ENCODE measurements at regions not wholly inside any gene's neighbourhood (a gene's known extent, or its start where the extent isn't known, plus 50 kb on each side); places are given as distances from the start of the nearest gene placed in this dataset.
"Not testable (repeated sequence)": the region's sequence is repeated elsewhere in the genome, so short reads cannot be mapped to it uniquely, and the experiment has no call there.

DNA sequence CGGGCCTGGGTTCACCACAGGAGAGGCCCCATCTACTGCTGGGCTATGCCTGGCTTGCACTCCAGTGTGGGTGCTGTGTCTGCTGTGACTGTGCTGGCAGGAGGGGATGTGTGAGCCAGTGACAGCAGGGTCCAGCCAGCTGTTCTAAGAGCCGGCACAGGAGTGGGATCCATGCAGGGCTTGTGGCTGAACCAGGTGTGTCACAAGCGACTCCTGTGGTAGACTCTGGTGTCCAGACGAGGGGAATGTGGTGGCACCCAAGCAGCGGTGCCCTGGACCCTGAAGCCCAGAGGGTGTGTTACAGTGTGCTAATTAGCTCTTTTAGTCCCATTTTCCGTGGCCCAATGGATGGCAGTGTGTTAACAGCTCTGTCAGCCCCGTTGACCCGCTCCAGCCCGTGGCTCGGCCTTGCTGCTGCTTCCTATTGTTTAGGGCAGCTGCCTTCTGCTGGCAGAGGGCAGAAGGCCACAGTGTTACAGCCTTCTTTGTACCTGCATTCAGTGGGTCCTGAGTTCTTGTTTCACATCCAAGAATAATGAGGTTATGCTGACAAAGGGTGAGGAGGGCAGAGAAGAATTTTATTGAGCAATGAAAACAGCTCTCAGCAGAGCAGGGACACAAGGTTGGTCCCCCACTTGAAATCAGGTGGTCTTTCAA, 78.5 kb upstream of the RNU6-1 start:
- DNase-seq (ENCODE audit: low read depth), result no peak

DNA sequence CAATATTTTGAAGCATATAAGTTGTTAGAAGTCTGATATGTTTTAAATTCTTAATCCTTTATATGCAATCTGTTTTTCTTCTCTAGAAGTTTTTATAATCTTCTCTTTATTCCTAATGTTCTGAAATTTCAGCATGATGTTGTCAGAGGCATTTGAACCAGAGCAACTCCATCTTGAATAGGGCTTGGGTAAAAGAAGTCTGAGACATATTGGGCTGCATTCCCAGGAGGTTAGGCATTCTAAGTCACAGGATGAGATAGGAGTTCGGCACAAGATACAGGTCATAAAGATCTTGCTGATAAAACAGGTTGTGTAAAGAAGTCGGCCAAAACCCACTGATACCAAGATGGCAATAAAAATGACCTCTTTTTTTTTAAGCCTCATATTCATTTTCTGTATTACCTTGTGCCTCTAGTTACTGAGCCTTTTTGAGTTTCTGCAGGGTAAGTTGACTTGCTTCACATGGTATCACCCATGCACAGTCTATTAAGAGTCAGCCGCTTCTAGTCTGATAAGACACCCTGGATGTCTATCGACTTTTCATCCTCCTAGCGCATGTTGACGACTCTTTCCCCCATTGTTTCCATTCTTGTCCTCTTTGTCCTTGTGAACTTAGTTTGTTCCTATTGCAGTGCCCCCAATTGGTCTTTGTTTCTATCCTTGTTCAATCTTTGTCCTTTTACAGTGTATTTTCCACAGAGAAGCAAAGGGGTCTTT, 80.8 kb upstream of the RNU6-1 start:
- no peak for DNase-seq (ENCODE audit: low read depth)

GRCh38 chr15:67922106-67922675, 82.3 kb upstream of the RNU6-1 start:
- DNase-seq (ENCODE audit: low read depth), result no peak

GRCh38 chr15:67922971-67923945, 83.4 kb upstream of the RNU6-1 start:
- no peak for DNase-seq (ENCODE audit: low read depth)

DNA sequence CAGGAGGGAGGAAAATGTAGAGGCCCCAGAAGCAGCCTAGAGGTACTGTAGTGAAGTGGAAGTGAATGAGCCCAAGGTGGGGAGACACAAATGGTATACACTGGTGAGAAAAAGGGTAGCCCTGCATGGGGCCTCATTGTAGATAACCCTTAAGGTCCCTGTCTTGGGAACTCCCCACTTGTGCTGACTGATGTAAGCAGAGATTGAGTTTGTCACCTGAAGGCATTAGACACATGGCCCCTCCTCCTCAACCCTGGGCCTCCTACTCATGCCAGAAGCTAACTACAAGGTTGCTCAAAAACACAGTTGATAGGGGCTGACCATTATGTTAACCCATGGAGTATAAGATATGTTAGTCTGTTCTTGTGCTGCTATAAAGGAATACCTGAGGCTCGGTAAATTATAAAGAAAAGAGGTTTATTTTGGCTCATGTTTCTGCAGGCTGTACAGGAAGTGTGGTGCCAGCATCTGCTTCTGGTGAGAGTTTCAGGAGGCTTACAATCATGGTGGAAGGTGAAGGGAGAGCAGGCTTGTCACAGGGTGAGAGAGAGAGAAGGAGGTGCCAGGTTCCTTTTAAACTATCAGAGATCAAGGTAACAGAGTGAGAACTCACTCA, 84.6 kb upstream of the RNU6-1 start:
- no peak for DNase-seq (ENCODE audit: low read depth)

DNA sequence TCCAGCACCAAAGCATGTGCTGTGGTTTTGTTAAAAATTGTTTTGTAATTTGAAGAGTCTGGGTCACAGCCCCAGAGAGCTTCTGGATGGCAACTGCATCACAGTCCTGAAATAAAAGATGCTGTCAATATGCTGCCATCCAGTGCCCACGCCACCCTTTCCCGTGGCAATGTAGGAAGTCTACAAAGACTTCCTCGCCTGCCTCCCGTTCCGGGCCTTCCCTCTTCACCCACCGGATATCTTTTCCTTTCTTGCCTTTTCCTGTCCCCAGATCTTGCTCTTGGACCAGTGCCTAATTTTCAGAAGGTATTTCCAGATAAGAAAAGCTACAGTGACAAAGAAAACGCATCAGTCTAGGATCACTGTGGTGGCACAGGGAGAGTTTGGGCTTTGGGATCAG, 85.3 kb upstream of the RNU6-1 start:
- no peak for DNase-seq (ENCODE audit: low read depth)

- DNase-seq (ENCODE audit: low read depth), result peak; percentile 96
Measured at GRCh38 chr15:67927501-67928168, 87.8 kb upstream of the RNU6-1 start.

GRCh38 chr15:67928666-67929065, 88.8 kb upstream of the RNU6-1 start:
- DNase-seq (ENCODE audit: low read depth), result no peak

DNA sequence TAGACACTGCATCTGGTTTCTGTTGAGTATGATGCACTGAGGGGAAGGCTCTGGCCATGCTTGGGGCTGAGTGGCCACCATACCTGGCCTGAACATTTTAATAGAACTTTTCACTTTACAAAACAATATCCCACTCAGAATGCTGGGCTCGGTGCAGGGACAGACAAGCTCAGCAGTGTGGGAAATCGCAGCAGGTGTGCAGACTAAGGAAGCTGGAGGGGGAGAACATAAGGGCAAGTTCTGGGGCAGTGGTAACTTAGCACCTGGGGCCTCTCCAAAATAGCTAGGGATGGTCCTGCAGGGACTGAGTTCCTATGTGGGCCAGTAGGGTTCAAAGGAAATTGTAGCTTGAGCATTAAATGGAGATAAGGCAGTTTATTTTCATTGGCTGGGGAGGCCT, 90.9 kb upstream of the RNU6-1 start:
- DNase-seq (ENCODE audit: low read depth), result no peak

DNA sequence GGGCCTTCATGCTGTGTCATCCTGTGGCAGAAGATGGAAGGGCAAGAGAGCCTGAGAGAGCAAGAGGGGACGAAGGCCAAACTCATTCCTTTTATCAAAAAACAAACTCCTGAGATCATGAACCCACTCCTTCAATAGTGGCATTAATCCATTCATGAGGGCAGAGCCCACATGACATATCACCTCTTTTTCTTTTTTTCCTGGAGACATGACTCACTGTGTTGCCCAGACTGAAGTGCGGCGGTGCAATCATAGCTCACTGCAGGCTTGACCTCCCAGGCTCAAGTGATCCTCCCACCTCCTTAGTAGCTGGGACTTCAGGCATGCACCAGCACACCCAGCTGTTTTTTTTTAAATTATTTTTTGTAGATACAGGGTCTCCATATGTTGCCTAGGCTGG, 92.0 kb upstream of the RNU6-1 start:
- DNase-seq (ENCODE audit: low read depth), result no peak

DNA sequence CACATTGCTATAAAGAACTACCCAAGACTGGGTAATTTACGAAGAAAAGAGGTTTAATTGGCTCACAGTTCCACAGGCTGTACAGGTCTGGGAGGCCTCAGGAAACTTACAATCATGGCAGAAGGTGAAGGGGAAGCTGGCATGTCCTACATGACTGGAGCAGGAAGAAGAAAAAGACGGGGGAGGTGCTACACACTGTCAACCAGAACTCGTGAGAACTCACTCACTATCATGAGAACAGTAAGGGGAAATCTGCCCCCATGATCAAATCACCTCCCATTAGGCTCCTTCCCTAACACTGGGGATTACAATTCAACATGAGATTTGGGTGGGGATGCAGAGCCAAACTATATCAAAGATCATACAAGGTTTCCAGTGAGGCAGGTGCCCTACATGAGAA, 94.3 kb upstream of the RNU6-1 start:
- DNase-seq (ENCODE audit: low read depth), result not testable (repeated sequence)

DNA sequence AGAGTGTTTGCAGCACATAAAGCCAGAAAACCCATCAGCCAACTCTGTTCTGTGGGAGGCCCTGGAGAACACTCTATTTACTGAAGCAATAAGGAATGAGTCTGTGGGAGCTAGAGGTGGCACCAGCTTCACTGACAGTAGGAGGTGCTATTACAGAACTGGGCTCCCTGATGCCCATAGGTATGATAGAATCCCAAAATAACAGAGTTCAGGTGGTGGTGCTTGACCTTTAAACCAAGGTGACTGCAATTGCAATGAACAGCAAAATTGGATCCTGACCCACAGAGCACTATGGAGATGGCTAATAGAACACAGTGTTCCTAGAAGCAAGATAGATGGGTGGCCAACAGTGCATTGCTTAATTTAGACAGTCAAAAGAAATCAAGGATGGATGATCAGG, 95.4 kb upstream of the RNU6-1 start:
- DNase-seq (ENCODE audit: low read depth), result no peak

GRCh38 chr15:67936258-67936657, 96.4 kb upstream of the RNU6-1 start:
- no peak for DNase-seq (ENCODE audit: low read depth)

GRCh38 chr15:67937153-67937761, 97.4 kb upstream of the RNU6-1 start:
- peak; percentile 54 for DNase-seq (ENCODE audit: low read depth)

- not testable (repeated sequence) for DNase-seq (ENCODE audit: low read depth)
Measured at GRCh38 chr15:67939179-67939578, 99.3 kb upstream of the RNU6-1 start.

DNA sequence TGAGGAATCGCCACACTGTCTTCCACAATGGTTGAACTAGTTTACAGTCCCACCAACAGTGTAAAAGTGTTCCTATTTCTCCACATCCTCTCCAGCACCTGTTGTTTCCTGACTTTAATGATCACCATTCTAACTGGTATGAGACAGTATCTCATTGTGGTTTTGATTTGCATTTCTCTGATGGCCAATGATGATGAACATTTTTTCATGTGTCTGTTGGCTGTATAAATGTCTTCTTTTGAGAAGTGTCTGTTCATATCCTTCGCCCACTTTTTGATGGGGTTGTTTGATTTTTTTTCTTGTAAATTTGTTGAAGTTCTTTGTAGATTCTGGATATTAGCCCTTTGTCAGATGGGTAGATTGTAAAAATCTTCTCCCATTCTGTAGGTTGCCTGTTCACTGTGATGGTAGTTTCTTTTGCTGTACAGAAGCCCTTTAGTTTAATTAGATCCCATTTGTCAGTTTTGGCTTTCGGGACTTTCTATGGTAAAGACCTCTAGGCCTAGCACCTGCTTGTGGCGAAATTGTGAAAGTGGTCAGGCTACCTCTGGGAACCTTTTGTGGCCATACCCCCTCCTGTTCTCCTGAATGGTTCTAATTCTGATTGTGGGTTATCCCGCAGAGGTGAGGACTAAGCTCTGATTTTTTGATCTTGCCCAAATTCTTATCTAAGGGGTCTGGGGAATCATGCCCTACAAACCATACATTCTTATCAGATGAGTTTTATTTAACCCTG, 99.9 kb upstream of the RNU6-1 start:
- DNase-seq (ENCODE audit: low read depth), result not testable (repeated sequence)

DNA sequence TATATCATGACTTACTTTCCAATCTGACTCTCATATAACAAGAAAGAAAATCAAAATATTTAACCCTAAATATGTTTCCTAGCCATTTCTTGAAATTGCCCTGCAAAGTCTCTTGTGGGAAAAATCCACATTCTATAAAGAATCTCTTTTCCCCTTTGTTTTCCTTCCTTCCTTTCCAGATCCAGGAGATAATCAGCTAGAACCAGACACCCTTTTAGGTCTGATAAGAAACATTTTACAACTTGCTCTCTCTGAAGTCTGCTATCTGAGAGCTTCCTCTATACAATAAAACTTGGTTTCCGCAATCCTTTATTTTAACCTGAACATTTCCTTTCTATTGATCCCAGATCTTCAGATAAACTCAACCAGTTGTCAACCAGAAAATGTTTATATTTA, 100.5 kb upstream of the RNU6-1 start:
- DNase-seq (ENCODE audit: low read depth), result no peak

- DNase-seq (ENCODE audit: low read depth), result peak; percentile 59
Measured at GRCh38 chr15:67941648-67942310, 101.9 kb upstream of the RNU6-1 start.

- DNase-seq (ENCODE audit: low read depth), result no peak
Measured at GRCh38 chr15:67943475-67943874, 103.6 kb upstream of the RNU6-1 start.

Data from EH (cell line).